ENCODE measurements at regions not wholly inside any gene's neighbourhood (a gene's known extent, or its start where the extent isn't known, plus 50 kb on each side); places are given as distances from the start of the nearest gene placed in this dataset.

DNA sequence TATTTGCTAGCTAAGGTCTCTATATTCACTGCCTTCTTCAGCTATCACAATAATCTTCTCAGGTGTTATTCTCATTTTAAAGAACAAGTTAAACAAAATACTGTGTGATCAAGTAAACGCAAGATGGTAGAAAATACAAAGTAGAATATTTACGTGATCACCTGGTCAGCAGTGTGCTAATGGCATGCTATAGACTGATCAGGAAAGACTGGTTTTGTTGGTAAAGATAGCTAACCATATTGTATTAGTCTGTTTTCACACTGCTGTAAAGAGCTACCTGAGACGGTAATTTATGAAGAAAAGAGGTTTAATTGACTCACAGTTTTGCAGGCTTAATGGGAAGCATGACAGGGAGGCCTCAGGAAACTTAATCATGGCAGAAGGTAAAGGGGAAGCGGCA lies 50.4 kb downstream of the ZBTB38 start:
- no peak for DNase-seq

DNA sequence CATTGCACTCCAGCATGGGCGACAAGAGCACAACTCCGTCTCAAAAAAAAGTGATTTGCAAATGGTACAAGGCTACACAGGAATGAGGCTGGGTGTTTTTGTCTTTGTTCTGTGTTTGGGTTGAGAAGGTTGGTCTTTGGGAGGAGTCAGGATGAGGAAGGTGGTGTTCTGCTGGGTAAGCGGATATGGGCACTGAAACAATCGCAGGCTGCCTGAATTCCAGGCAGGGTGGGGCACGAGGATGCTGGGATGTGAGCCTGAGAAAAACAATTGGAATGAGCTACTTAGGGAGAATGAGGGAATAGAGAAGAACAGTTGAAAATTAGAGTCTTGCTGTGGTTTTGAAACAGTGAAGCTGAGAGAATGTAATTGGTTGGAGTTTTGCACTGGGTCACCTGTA lies 51.6 kb downstream of the ZBTB38 start:
- DNase-seq: no peak

DNA sequence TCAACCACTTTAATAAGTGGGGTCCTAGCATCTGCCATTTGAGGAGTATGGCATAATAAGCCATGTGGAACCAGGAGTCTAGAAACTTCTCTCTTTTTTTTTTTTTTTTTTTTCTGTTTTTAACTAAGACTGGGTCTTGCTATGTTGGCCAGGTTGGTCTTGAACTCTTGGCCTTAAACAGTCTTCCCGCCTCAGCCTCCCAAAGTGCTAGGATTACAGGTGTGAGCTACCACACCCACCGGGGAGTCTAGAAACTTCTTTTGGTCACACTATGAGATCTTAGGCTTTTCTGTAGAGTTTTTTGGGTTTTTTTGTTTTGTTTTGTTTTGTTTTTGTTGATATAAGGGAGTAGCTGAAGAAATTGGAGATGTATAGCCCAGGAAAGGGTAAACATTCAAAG lies 52.9 kb downstream of the ZBTB38 start:
- DNase-seq: no peak

DNA sequence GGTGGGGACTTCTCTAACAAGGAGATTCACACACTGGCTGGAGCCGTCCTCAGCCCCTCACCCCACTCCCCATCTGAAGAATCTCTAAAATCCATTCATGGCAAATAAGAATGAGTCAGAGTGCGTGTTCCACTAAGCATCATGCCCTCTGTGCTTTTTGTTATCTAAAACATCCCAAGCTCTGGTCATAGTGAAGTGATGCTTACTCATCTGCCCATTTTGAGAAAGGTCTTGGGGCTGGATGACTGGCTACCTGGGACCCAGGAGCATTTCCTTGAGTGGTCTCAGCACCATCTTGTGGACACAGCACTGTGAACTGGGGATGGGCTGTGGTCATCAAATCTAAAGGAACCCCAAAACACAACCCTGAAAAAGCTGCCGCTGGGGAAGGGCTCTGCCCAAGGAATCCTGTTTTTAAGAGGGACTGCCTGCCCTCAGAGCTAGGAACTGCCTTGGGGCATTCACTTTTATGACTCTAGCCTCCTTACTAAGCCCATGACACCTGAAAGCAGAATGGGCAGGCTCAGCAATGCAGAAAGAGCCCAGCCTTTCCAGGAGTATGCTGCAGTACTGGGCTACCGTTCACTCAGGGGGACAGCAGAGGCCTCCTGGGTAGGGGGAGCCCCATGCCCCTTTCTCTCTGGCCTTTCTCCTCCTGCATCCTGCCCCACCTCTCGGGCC lies 53.5 kb downstream of the ZBTB38 start:
- DNase-seq: no peak

DNA sequence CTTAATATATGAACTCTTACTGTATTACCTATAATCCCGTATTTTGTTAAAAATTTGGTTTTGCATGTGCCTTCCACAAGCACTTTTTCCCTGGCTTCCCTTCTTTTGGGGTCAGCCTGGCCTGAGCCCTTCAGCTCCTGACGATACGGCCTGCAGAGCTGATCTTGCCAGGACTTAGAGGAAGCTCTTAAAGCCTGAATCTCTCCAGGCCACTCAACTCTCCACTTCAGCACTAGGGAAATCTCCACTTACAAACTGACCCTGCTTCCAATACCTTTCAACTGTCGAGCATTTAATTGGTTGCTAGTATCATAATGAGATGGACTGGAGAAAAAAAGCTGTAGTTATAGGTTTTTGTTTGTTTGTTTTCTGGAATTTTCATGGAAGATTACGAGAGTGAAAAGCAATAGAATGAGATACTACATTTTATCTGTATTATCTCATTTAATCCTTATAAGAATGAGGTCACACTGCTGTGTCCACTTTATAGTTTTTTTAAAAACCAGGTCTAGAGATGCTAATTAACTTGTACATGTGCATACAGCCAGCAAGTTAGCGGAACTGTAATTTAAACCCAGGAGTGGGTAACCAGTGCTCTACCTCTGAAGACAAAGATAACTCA lies 54.8 kb downstream of the ZBTB38 start:
- no peak for DNase-seq

DNA sequence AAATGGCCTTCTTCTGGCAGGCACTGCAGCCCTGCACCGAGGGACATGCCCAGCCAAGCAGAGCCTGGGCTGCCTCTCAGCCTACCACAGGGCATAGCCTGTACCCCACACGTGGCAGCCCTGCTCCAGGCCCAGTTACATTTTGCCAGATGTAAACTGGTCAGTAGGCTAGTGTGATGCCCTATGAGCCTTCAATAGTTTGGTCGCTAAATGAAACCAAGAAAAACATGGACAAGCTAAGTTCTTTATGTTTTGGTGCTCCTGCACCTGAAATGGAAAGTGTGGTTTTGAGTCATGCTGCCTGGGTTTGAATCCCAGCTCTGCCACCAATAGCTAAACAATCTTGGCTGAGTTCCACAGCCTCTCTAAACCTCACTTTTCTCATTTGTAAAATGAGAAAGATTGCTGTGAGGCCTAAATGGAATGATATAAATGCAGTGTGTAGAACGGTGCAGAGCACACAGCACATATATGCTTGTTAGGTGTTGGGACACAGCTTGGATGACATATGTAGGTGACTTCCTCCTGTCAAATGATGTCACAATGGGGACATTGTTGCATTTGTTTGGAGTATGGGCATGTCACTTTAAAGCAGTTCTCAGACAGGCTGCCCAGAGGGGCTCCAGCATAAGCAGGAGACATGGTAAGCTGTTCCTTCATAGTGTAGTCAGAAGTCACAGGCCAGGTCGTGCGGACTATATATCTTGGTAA lies 57.4 kb downstream of the ZBTB38 start:
- no peak for DNase-seq

DNA sequence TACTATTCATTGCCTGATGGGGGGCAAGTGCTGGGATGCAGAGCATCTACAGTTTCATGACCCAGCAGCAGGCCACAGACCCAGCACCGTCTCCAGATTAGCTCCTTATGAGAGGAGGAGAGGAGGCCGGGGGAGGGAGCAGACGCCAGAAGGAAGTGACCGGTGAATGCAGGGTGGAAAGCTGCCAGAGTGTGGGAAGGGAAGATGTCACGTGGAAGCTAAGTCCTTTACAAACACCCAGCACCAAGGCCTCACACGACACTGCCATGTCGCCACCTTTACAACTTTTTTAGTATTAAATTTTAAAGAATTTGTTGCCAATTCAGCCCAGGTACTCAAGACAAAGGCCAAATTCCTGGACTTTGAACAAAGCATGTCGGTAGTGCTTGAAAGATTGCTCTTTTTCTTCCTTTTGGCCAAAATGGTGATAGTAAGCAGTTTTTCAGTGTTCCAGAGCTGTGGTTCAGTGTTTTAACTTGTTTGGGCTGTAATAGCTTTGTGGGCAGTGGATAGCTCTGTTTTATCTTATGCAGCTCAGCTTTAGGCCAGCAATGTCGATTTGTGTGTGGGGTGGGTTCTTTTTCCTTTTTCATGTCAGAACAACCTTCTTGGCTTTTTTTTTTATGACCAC lies 58.2 kb downstream of the ZBTB38 start:
- no peak for DNase-seq

DNA sequence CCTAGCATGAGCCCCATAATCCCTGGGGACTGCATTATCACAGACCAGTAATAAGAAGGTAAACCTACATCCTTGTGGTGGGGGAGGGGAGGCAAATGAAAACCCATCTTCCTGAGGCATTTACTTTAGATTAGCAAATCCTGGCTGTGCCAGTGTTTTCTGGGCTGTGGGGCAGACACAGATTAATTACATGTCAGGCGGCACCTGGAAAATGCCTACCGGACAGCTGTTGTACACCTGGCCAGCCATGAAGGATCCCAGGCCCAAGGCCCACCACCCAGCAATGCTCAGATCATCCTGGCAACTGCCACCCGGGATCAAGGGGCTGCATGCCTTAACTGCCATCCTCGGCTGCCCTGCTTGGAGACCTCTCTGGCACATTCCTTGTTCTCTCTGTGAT lies 59.1 kb upstream of the RASA2 start:
- no peak for DNase-seq

DNA sequence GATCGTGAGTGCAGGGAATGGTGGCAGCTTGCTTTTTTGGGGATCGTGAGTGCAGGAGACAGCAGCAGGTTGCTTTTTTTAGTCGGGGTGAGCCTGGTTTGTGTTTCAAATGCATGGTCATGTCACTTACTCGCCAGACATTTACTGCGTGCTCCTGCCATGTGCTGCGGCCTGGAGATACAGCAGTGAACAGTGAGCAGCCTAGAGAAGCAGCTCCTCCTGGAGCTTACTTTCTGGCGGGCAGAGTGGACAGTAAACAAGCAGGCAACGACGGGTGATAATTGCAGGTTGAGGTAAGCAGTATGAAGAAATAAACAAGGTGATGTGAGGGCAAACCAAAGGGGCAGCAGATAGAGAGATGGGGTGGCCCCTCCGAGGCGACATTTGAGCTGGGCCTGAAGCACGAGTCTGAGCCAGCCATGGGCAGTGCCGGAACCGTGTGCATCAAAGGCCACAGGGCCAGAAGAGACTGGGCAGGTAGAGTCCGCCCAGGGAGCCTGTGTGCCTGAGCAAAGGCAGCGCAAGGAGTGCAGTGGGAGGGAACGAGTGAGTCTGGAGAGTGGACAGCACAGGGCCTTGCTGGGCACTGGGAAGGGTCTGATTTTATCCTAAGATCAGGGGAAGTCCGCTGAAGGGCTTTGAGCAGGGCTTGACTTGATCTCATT lies 57.3 kb upstream of the RASA2 start:
- no peak for DNase-seq

DNA sequence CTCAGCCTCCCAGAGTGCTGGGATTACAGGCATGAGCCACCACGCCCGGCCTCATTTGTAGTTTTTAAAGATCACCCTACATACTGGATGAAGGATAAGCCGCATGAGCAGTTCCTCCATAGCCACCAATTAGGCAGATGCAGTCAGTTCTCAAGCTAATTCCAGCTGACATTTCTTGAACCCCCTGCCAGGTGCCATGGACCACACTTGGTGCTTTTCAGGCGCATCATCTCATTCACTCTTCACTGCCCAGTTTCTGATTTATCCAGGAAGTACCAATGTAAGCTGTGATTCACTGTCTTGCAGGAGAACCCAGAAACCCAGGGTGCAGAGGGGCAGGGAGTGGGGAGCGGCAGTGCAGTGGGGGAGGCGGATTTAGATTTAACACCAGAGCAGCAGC lies 56.5 kb upstream of the RASA2 start:
- no peak for DNase-seq

DNA sequence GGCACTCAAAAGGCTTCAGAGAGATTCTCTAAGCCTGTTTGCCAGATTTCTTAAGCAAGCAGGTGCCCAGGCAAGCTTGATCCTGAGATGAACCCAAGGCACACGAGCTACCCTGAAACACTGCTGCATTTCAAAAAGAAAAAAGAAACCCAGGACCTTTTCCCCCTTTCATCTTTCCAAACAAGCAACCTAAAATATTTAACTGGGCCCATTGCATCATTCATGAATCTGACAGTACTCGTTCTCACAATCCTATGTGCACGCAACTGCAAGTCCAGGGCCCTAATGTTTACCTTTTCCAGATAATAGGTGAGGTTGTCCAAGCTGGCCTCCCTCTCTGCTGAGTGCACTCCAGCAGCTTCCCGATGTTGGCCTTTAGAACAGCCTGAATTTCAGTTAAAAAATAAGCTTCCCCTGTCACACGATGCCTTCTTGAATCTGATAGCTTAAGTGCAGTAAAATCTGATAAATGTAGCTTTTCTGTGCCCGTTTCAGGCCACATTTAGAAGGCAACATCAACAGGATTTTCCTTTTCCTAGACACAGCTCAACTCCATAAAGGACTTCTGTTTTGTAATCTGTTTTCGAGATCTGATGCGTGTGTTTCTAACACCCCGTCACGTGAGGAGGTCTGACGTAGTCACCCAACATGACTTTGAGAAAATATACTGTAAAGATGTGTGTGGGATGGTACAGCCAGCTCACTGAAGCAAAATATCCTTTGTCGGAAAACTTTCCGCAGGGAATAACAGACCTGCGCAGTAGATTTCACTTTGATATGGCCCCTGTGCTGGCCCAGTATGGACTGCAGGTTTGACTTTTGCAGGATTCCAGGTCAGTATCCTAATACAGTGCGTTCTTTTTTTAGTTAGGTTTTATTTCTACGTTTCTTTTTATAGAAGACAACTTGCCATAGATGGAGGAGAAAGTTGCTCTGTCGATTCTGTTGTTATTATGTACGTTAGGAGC lies 55.1 kb upstream of the RASA2 start:
- no peak for DNase-seq

DNA sequence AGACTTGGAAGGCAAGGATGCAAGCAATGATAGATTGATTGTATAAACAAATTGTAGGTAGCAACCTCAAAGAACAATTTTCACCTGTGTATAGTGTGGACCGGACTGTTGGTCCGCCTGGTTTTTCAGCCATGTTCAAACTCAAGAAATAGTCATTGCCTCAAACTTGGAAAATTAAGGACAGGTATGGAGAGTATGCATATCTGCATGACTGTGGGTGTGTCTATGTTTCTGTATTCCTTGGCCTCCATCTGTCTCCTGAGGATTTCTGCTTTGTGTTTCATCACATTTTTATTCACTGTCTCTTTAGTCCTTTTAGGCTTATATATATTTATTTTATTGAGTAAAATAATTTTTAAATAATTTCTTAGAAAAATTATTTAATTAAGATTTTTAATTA lies 53.9 kb upstream of the RASA2 start:
- DNase-seq: no peak

DNA sequence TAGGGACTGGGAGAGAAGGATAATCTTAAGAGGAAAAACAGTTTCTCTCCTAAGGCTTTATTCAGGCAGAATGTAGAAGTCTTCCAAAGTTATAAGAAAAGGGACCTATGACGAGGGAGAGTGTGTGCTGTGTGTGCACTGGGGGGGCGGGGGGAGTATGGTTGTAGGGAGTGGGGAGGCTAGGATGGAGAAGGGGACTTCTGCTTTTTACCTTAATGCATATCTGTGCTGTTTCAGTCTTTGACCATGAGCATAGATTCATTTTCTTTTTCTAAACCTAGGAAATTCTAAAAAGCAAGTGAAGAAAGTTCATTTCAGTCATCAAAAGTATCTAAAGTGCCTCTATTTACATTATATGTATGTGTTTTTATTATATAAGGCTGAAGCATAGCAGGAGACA lies 52.6 kb upstream of the RASA2 start:
- peak in 1 of 2 donors; percentile 8 for DNase-seq

DNA sequence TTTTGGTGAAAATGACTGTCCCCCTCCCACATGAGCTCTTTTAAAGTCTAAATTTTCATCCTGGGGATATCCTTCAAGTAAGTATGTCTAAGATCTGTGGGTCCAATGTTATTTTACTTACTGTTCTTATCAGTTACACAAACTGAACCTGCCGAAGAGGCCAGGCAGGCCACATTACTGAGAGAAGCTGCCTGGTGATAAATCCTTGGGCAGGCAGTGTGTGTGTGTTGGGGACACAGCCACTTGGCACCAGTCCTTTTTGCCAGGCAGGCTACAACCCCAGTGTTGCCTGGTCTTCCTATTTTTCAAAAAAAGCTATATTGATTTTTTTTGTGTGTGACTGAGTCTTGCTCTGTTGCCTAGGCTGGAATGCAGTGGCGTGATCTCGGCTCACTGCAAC lies 50.6 kb upstream of the RASA2 start:
- DNase-seq: no peak

Data from bone marrow (tissue), 2 donors.